CD14-positive monocyte (primary cell): ENCODE measurements at regions not wholly inside any gene's neighbourhood (a gene's known extent, or its start where the extent isn't known, plus 50 kb on each side); places are given as distances from the start of the nearest gene placed in this dataset.
"Not testable (repeated sequence)": the region's sequence is repeated elsewhere in the genome, so short reads cannot be mapped to it uniquely, and the experiment has no call there.

Experiments used
- DNase-seq, 3 donors: peaks; one replicate each; pipeline ENCODE4 v3.0.0-alpha.2; 2011 to 2022
- H2AFZ ChIP-seq: 2 replicates; pipeline ENCODE4 v1.6.0; 2012; ENCODE audit warnings: mild to moderate bottlenecking, low read depth, low read length, inconsistent platforms; ENCODE audit not compliant: insufficient read depth, poor library complexity, severe bottlenecking
- H3K27ac ChIP-seq, 2 donors: 1 replicate in 1 of 2; 2 replicates in 1 of 2; pipeline ENCODE4 v1.5.1; 2012 to 2013; ENCODE audit warnings: low read length in 2 of 2, control low read depth in 1 of 2, inconsistent platforms in 1 of 2, low read depth in 1 of 2, mild to moderate bottlenecking in 1 of 2
- H3K27me3 ChIP-seq, 2 donors: one replicate each; pipeline versions ENCODE4 v1.6.0 to v1.6.1; 2011 to 2013; ENCODE audit warnings: low read length in 2 of 2; ENCODE audit not compliant: control insufficient read depth in 2 of 2, insufficient read depth in 2 of 2
- H3K36me3 ChIP-seq, 2 donors: replicated peaks in 1 of 2; 1 replicate in 1 of 2; 2 replicates in 1 of 2; pipeline versions ENCODE4 v1.5.1 to v1.6.1; 2012 to 2013; ENCODE audit warnings: low read length in 2 of 2, control low read depth in 1 of 2, inconsistent platforms in 1 of 2, mild to moderate bottlenecking in 1 of 2; ENCODE audit not compliant: insufficient read depth in 2 of 2, control insufficient read depth in 1 of 2
- H3K4me1 ChIP-seq, 2 donors: 1 replicate in 1 of 2; 2 replicates in 1 of 2; pipeline versions ENCODE4 v1.5.1 to v1.6.1; 2012 to 2013; ENCODE audit warnings: low read length in 2 of 2, control low read depth in 1 of 2, inconsistent platforms in 1 of 2, mild to moderate bottlenecking in 1 of 2, moderate library complexity in 1 of 2; ENCODE audit not compliant: insufficient read depth in 2 of 2, control insufficient read depth in 1 of 2
- H3K4me2 ChIP-seq: replicated peaks from 2 replicates; pipeline ENCODE3; 2012; ENCODE audit warnings: low read length, moderate library complexity, mild to moderate bottlenecking; ENCODE audit not compliant: poor library complexity, severe bottlenecking; ENCODE audit errors: extremely low read depth
- H3K4me3 ChIP-seq, 3 experiments: fragments of 200-600 bp in 1 of 3; sonication (generic) in 1 of 3; replicated peaks in 1 of 3; 1 replicate in 2 of 3; 2 replicates in 1 of 3; pipeline ENCODE4 v1.5.1; 2011 to 2013; ENCODE audit warnings: low read length in 3 of 3, mild to moderate bottlenecking in 3 of 3, control low read depth in 2 of 3, low read depth in 2 of 3, inconsistent platforms in 1 of 3, moderate library complexity in 1 of 3
- H3K79me2 ChIP-seq: 2 replicates; pipeline ENCODE4 v1.6.0; 2012; ENCODE audit warnings: mild to moderate bottlenecking, control low read depth, inconsistent platforms, low read length, moderate library complexity; ENCODE audit not compliant: insufficient read depth
- H3K9ac ChIP-seq: 2 replicates; pipeline ENCODE4 v1.6.0; 2017; ENCODE audit warnings: low read length, mild to moderate bottlenecking; ENCODE audit not compliant: insufficient read depth, poor library complexity, severe bottlenecking
- H3K9me3 ChIP-seq, 2 donors: replicated peaks in 1 of 2; 1 replicate in 1 of 2; 2 replicates in 1 of 2; pipeline versions ENCODE4 v1.5.1 to v1.6.1; 2012 to 2013; ENCODE audit warnings: low read length in 2 of 2, control low read depth in 1 of 2; ENCODE audit not compliant: control insufficient read depth in 1 of 2, insufficient read depth in 1 of 2
- H4K20me1 ChIP-seq: 2 replicates; pipeline ENCODE4 v1.6.0; 2012; ENCODE audit warnings: mild to moderate bottlenecking, low read length, control low read depth, moderate library complexity; ENCODE audit not compliant: insufficient read depth
- H3K27ac Mint-ChIP-seq, 7 donors: one replicate each; pipeline ENCODE4 v1.8.0; 2020; ENCODE audit warnings: mild to moderate bottlenecking in 7 of 7, mixed read lengths in 7 of 7, moderate library complexity in 6 of 7, inconsistent platforms in 2 of 7
- H3K27me3 Mint-ChIP-seq, 3 donors: one replicate each; pipeline ENCODE4 v1.8.0; 2021 to 2022; ENCODE audit warnings: low read depth in 3 of 3, mild to moderate bottlenecking in 3 of 3, mixed read lengths in 3 of 3, moderate library complexity in 3 of 3, inconsistent platforms in 1 of 3
- H3K36me3 Mint-ChIP-seq, 2 donors: one replicate each; pipeline ENCODE4 v1.8.0; 2020; ENCODE audit warnings: mixed read lengths in 2 of 2, inconsistent platforms in 1 of 2, mild to moderate bottlenecking in 1 of 2
- H3K4me1 Mint-ChIP-seq: one replicate; pipeline ENCODE4 v1.8.0; 2020; ENCODE audit warnings: mild to moderate bottlenecking, mixed read lengths
- H3K4me3 Mint-ChIP-seq, 2 donors: one replicate each; pipeline ENCODE4 v1.8.0; 2020; ENCODE audit warnings: mild to moderate bottlenecking in 2 of 2, mixed read lengths in 2 of 2, moderate library complexity in 1 of 2
- H3K9me3 Mint-ChIP-seq, 7 donors: one replicate each; pipeline ENCODE4 v1.8.0; 2020 to 2022; ENCODE audit warnings: mixed read lengths in 7 of 7, mild to moderate bottlenecking in 6 of 7, moderate library complexity in 6 of 7, inconsistent platforms in 2 of 7
- WGBS: methylation state at CpG from one replicate; pipeline ENCODE4 v1.1.5; 2013; ENCODE audit warnings: missing lambda C conversion rate; ENCODE audit not compliant: insufficient coverage; 5-methylcytosine and 5-hydroxymethylcytosine counted together
- intact Hi-C, 2 donors: fragments of 100-400 bp; cut with micrococcal nuclease; formaldehyde crosslinking; loops; one replicate each; pipeline versions ENCODE4 v1.15.0 to v1.15.1; 2023

DNA sequence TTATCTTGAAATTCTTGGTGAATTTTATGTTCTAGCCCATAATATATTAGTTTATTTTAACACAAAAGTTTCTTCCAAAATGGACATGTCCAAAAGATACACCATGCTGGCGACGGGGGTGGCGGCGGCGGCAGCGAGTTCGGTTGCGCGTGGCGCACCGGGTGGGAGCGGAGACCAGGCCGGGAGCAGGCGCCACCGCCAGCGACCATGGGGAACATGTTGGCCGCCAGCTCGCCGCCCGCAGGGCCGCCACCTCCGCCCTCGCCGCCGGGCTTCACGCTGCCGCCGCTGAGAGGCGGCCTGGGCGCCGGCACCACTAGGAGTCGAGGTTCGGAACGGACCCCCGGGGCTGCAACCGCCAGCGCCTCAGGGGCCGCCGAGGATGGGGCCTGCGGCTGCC lies 167.2 kb downstream of the POTEG start:
- no CpG with 5 or more reads among the region's 40 CpGs for WGBS
- intact Hi-C loops, result not testable (repeated sequence)

DNA sequence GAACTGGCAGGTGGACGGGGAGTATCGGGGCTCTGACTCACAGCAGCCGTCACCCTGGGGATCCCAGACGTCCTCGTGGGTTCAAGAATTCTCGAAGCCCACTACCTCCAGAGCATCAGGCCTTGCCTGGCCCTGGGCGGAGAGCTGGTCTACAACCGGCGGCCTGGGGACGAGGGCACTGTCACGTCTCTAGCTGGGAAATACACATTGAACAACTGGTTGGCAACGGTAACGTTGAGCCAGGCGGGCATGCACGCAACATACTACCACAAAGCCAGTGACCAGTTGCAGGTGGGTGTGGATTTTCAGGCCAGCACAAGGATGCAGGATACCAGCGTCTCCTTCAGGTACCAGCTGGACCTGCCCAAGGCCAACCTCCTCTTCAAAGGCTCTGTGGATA lies 166.5 kb downstream of the POTEG start:
- H3K79me2 ChIP-seq, H3K9me3 Mint-ChIP-seq, H4K20me1 ChIP-seq, H2AFZ ChIP-seq, H3K27ac ChIP-seq, H3K4me3 ChIP-seq, H3K27me3 Mint-ChIP-seq, H3K36me3 Mint-ChIP-seq, H3K9me3 ChIP-seq, H3K27ac Mint-ChIP-seq, H3K36me3 ChIP-seq, H3K4me3 Mint-ChIP-seq, H3K27me3 ChIP-seq, H3K4me1 ChIP-seq, intact Hi-C loops, H3K4me2 ChIP-seq, H3K9ac ChIP-seq, H3K4me1 Mint-ChIP-seq: not testable (repeated sequence)
- WGBS, result 96% methylated on average over 11 of the region's 16 CpGs
- peak in 1 of 3 donors; percentile 0 for DNase-seq

More for the DNA sequence above, 167.2 kb downstream of the POTEG start:
- H3K4me2 ChIP-seq, H3K27me3 ChIP-seq, H3K4me1 Mint-ChIP-seq, DNase-seq, H3K36me3 ChIP-seq, H3K27me3 Mint-ChIP-seq, H3K9me3 Mint-ChIP-seq, H2AFZ ChIP-seq, H3K27ac ChIP-seq, H3K4me3 Mint-ChIP-seq, H3K4me1 ChIP-seq, H3K27ac Mint-ChIP-seq, H3K4me3 ChIP-seq, H3K9ac ChIP-seq, H4K20me1 ChIP-seq, H3K36me3 Mint-ChIP-seq, H3K9me3 ChIP-seq, H3K79me2 ChIP-seq: not testable (repeated sequence)

DNA sequence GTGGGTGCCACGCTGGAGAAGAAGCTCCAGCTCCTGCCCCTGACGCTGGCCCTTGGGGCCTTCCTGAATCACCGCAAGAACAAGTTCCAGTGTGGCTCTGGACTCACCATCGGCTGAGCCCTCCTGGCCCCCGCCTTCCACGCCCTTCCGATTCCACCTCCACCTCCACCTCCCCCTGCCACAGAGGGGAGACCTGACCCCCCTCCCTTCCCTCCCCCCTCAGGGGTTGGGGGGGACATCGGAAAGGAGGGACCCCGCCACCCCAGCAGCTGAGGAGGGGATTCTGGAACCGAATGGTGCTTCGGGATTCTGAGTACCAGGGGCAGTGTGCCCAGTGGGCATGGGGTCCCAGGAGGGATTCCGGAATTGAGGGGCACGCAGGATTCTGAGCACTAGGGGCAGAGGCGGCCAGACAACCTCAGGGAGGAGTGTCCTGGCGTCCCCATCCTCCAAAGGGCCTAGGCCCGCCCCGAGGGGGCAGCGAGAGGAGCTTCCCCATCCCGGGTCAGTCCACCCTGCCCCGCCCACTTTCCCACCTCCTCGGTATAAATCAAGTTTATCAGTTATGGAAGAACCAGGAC lies 166.0 kb downstream of the POTEG start:
- DNase-seq, H3K27ac ChIP-seq, intact Hi-C loops, H3K27me3 ChIP-seq, H3K79me2 ChIP-seq, H3K9me3 Mint-ChIP-seq, H3K36me3 Mint-ChIP-seq, H4K20me1 ChIP-seq, H3K9ac ChIP-seq, H3K36me3 ChIP-seq, H2AFZ ChIP-seq, H3K4me1 Mint-ChIP-seq, H3K27ac Mint-ChIP-seq, H3K4me1 ChIP-seq, H3K4me2 ChIP-seq, H3K4me3 Mint-ChIP-seq, H3K9me3 ChIP-seq, H3K27me3 Mint-ChIP-seq, H3K4me3 ChIP-seq: not testable (repeated sequence)
- WGBS, result no CpG with 5 or more reads among the region's 21 CpGs

DNA sequence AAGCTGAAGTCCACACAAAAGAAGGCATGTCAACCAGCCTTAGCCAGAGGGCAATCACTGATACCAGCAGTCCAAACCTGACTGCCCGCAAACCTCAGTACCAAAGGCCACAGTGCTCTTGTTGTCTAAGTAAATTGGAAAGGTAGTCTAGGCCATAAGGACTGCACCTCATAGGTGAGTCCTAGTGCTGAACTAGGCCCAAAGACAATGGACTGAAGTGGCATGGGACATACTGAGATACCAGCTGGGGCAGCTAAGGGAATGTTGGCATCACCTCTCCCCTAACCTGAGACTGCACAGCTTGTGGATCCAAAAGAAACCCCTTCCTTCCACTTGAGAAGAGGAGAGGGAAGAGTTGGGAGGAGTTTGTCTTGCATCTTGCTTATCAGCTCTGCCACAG lies 161.9 kb downstream of the POTEG start:
- H2AFZ ChIP-seq, H3K27me3 ChIP-seq, H3K4me1 Mint-ChIP-seq: not testable (repeated sequence)

More for the DNA sequence above, 161.9 kb downstream of the POTEG start:
- H3K27ac ChIP-seq, H3K79me2 ChIP-seq, H4K20me1 ChIP-seq, DNase-seq, H3K4me2 ChIP-seq, H3K36me3 Mint-ChIP-seq, H3K4me3 Mint-ChIP-seq, intact Hi-C loops, H3K9ac ChIP-seq, H3K27me3 Mint-ChIP-seq, H3K4me1 ChIP-seq, H3K9me3 ChIP-seq, H3K9me3 Mint-ChIP-seq, H3K4me3 ChIP-seq, H3K27ac Mint-ChIP-seq, H3K36me3 ChIP-seq: not testable (repeated sequence)
- no CpG with 5 or more reads among the region's 1 CpG for WGBS
